Astrocyte (in vitro differentiated cells and primary cell): ENCODE measurements at regions not wholly inside any gene's neighbourhood (a gene's known extent, or its start where the extent isn't known, plus 50 kb on each side); places are given as distances from the start of the nearest gene placed in this dataset.

Source experiments
- DNase-seq: peaks from one replicate; pipeline ENCODE4 v3.0.0-alpha.2; 2010; ENCODE audit warnings: low read depth
- FAIRE-seq: peaks from 2 replicates; lab custom pipeline; 2011; peaks lifted over from hg19 to GRCh38; lab: Jason Lieb, UNC
- H2AFZ ChIP-seq: 2 replicates; pipeline ENCODE4 v1.6.0; 2012; ENCODE audit warnings: low read depth, low read length, inconsistent platforms
- H3K27ac ChIP-seq: 2 replicates; pipeline ENCODE4 v1.5.1; 2011; ENCODE audit warnings: low read depth, low read length, inconsistent platforms
- H3K27me3 ChIP-seq: 2 replicates; pipeline ENCODE4 v1.6.0; 2011; ENCODE audit warnings: low read length, inconsistent platforms; ENCODE audit not compliant: insufficient read depth
- H3K36me3 ChIP-seq: 2 replicates; pipeline ENCODE4 v1.5.1; 2011; ENCODE audit warnings: low read length, inconsistent platforms; ENCODE audit not compliant: insufficient read depth
- H3K4me1 ChIP-seq: 2 replicates; pipeline ENCODE4 v1.5.1; 2011; ENCODE audit warnings: low read length, inconsistent platforms; ENCODE audit not compliant: insufficient read depth
- H3K4me2 ChIP-seq: 2 replicates; pipeline ENCODE4 v1.6.0; 2012; ENCODE audit warnings: low read length, inconsistent platforms
- H3K4me3 ChIP-seq: 2 replicates; pipeline ENCODE4 v1.5.1; 2011; ENCODE audit warnings: low read depth, mild to moderate bottlenecking, low read length, inconsistent platforms; ENCODE audit not compliant: insufficient read depth
- H3K79me2 ChIP-seq: 2 replicates; pipeline ENCODE4 v1.6.0; 2012; ENCODE audit warnings: mild to moderate bottlenecking, low read length, inconsistent platforms; ENCODE audit not compliant: insufficient read depth
- H3K9ac ChIP-seq: 2 replicates; pipeline ENCODE4 v1.6.0; 2012; ENCODE audit warnings: mild to moderate bottlenecking, low read length, inconsistent platforms
- H3K9me3 ChIP-seq: 2 replicates; pipeline ENCODE4 v1.5.1; 2012; ENCODE audit warnings: low read depth, mild to moderate bottlenecking, low read length, inconsistent platforms; ENCODE audit not compliant: insufficient read depth
- H4K20me1 ChIP-seq: 2 replicates; pipeline ENCODE4 v1.6.0; 2012; ENCODE audit warnings: low read length, inconsistent platforms; ENCODE audit not compliant: insufficient read depth
- H3K27ac Mint-ChIP-seq: one replicate; pipeline ENCODE4 v1.8.0; 2021; ENCODE audit warnings: mild to moderate bottlenecking, mixed read lengths; ENCODE audit not compliant: unreplicated experiment
- H3K27me3 Mint-ChIP-seq: one replicate; pipeline ENCODE4 v1.8.0; 2021; ENCODE audit warnings: low read depth, mixed read lengths; ENCODE audit not compliant: unreplicated experiment
- H3K36me3 Mint-ChIP-seq: one replicate; pipeline ENCODE4 v1.8.0; 2021; ENCODE audit warnings: low read depth, mixed read lengths; ENCODE audit not compliant: unreplicated experiment
- H3K4me1 Mint-ChIP-seq: one replicate; pipeline ENCODE4 v1.8.0; 2021; ENCODE audit warnings: low read depth, mixed read lengths; ENCODE audit not compliant: unreplicated experiment
- H3K4me3 Mint-ChIP-seq: one replicate; pipeline ENCODE4 v1.8.0; 2021; ENCODE audit warnings: mild to moderate bottlenecking, moderate library complexity, mixed read lengths; ENCODE audit not compliant: unreplicated experiment
- H3K9me3 Mint-ChIP-seq: one replicate; pipeline ENCODE4 v1.8.0; 2021; ENCODE audit warnings: mild to moderate bottlenecking, mixed read lengths; ENCODE audit not compliant: unreplicated experiment
- EZH2 ChIP-seq: IDR thresholded peaks from 2 replicates; pipeline ENCODE4 v1.6.1; 2012; ENCODE audit warnings: mild to moderate bottlenecking, low read length, inconsistent platforms; ENCODE audit not compliant: insufficient read depth
- TF ChIP-seq, protein P1 (sequence below): IDR thresholded peaks from 2 replicates; pipeline ENCODE4 v1.5.1; 2011; ENCODE audit warnings: low read depth, mild to moderate bottlenecking, inconsistent platforms, low read length, moderate library complexity; ENCODE audit not compliant: insufficient read depth

DNA sequence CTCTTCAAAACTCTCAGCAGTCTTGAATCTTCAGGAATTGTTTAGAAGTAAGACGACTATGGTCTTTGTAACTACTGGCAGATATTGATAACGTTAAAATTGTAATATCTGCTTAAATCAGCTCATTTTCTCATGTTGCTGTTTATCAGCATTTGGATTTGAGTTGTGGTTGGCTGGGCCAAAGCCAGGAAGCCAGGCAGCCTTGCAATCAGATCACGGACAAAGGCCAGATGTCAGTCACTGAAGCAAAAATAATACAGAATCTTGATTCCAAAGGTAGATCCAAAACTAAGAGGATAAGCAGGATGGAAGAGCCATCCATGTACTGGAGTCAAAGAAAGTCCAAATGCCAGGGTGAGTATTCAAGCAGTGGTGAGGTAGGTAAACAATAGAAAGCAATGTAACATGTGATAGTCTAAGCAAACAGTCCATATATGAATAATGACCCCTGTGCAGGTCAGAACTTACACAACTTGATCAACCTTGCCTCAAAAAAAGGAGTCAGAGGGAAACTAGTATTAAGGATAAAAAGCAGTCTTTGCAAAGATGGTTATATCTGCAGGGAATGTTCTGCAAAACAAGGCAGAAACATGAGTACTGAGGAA is 95.8 kb upstream of the RAP1B start:
- DNase-seq (no peak), FAIRE-seq (no peak)
- no peaks in the 10 kb centered on the region for H3K27me3 Mint-ChIP-seq
- H3K9ac ChIP-seq = no peak overlapping the region
- no peak overlapping the region for H2AFZ ChIP-seq
- H3K4me1 ChIP-seq = no peaks in the 10 kb centered on the region
- H3K4me3 ChIP-seq = no peak overlapping the region
- no peaks in the 10 kb centered on the region for H3K4me1 Mint-ChIP-seq
- H3K36me3 Mint-ChIP-seq = peaks cover 1% of the 10 kb centered on the region
- no peaks in the 10 kb centered on the region for H4K20me1 ChIP-seq
- no peaks in the 10 kb centered on the region for H3K79me2 ChIP-seq
- no peaks in the 10 kb centered on the region for H3K36me3 ChIP-seq
- H3K9me3 ChIP-seq = no peaks in the 10 kb centered on the region
- H3K27me3 ChIP-seq = no peaks in the 10 kb centered on the region
- no peak overlapping the region for H3K27ac Mint-ChIP-seq
- H3K9me3 Mint-ChIP-seq = peaks cover 2% of the 10 kb centered on the region
- no peak overlapping the region for H3K4me2 ChIP-seq
- TF ChIP-seq, protein P1, sequence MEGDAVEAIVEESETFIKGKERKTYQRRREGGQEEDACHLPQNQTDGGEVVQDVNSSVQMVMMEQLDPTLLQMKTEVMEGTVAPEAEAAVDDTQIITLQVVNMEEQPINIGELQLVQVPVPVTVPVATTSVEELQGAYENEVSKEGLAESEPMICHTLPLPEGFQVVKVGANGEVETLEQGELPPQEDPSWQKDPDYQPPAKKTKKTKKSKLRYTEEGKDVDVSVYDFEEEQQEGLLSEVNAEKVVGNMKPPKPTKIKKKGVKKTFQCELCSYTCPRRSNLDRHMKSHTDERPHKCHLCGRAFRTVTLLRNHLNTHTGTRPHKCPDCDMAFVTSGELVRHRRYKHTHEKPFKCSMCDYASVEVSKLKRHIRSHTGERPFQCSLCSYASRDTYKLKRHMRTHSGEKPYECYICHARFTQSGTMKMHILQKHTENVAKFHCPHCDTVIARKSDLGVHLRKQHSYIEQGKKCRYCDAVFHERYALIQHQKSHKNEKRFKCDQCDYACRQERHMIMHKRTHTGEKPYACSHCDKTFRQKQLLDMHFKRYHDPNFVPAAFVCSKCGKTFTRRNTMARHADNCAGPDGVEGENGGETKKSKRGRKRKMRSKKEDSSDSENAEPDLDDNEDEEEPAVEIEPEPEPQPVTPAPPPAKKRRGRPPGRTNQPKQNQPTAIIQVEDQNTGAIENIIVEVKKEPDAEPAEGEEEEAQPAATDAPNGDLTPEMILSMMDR = no peak
- TF ChIP-seq EZH2 = no peak
- H3K27ac ChIP-seq = no peak overlapping the region
- H3K4me3 Mint-ChIP-seq = no peak overlapping the region

DNA sequence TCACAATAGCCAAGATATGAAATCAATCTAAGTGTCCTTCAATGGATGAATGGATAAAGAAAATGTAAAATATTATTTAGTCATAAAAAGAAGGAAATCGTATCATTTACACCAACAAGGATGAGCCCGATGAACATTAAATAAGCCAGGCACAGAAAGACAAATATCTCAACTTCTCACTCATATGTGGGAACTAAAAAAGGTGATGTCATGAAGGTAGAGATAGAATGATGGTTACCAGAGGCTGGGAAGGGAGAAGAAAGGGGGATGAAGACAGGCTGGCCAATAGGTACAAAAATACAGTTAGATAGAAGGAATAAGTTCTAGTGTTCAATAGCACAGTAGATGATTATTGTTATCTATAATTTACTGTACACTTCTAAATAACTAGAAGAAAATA is 94.9 kb upstream of the RAP1B start:
- no peak overlapping the region for H3K4me3 Mint-ChIP-seq
- H3K27ac ChIP-seq = no peak overlapping the region
- H4K20me1 ChIP-seq = no peaks in the 10 kb centered on the region
- H3K27me3 ChIP-seq = no peaks in the 10 kb centered on the region
- no peaks in the 10 kb centered on the region for H3K9me3 ChIP-seq
- TF ChIP-seq, protein P1 = no peak
- no peak overlapping the region for H3K27ac Mint-ChIP-seq
- no peaks in the 10 kb centered on the region for H3K36me3 ChIP-seq
- peaks cover 1% of the 10 kb centered on the region for H3K36me3 Mint-ChIP-seq
- FAIRE-seq = no peak
- H3K9me3 Mint-ChIP-seq = peaks cover 2% of the 10 kb centered on the region
- no peaks in the 10 kb centered on the region for H3K4me1 Mint-ChIP-seq
- no peak for DNase-seq
- no peak overlapping the region for H2AFZ ChIP-seq
- no peak overlapping the region for H3K4me2 ChIP-seq
- no peak overlapping the region for H3K9ac ChIP-seq
- no peak overlapping the region for H3K4me3 ChIP-seq
- no peaks in the 10 kb centered on the region for H3K27me3 Mint-ChIP-seq
- peaks cover 4% of the 10 kb centered on the region for H3K4me1 ChIP-seq
- no peaks in the 10 kb centered on the region for H3K79me2 ChIP-seq

DNA sequence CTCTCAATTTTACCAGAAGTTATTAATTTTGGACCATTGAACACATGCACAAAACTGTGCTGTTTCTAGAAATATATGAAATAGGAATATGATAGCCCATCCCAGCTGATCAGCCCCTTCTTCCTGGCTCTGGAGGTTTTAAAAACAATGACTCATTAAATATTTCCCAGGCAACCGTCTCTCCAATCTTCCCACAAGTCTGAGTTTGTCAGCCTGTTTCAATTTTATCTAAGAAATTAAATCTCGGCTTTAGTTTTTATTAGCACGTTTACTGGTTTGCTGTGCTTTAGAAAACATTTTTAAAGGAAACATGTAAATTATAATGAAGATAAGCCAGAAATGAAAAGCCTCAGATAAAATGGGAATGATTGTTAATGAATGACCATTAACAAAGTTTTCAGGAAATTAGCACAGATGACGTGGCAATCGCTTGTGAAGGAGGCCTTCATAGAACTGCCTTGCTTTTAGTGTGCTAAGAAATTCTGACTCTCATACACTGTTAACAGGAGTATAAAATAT is 89.3 kb upstream of the RAP1B start:
- TF ChIP-seq, protein P1 = no peak
- no peak for TF ChIP-seq EZH2
- peaks cover 17% of the 10 kb centered on the region for H3K4me1 ChIP-seq
- peak overlapping the region; percentile 45 for H2AFZ ChIP-seq
- H3K4me2 ChIP-seq = peak overlapping the region; percentile 72
- Mint-ChIP-seq H3K27me3 (no peaks in the 10 kb centered on the region), H3K9me3 (peaks cover 2% of the 10 kb centered on the region), H3K4me3 (no peak overlapping the region), H3K27ac (peak overlapping the region; percentile 96), H3K36me3 (peaks cover 1% of the 10 kb centered on the region), H3K4me1 (peaks cover 15% of the 10 kb centered on the region)
- H3K27ac ChIP-seq = peak overlapping the region; percentile 97
- no peaks in the 10 kb centered on the region for H3K27me3 ChIP-seq
- no peaks in the 10 kb centered on the region for H4K20me1 ChIP-seq
- FAIRE-seq = peak; percentile 93
- H3K9ac ChIP-seq = peak overlapping the region; percentile 81
- peak; percentile 81 for DNase-seq
- H3K4me3 ChIP-seq = peak overlapping the region; percentile 21
- H3K9me3 ChIP-seq = no peaks in the 10 kb centered on the region
- no peaks in the 10 kb centered on the region for H3K36me3 ChIP-seq
- no peaks in the 10 kb centered on the region for H3K79me2 ChIP-seq
